OCI-LY1 (cell line): ENCODE measurements at regions not wholly inside any gene's neighbourhood (a gene's known extent, or its start where the extent isn't known, plus 50 kb on each side); places are given as distances from the start of the nearest gene placed in this dataset.

Source experiments
- EZH2 ChIP-seq: fragments of 200-600 bp; sonication (generic), shearing (Covaris generic); IDR thresholded peaks from 2 replicates; pipeline ENCODE4 v1.8.0; 2017; ENCODE audit warnings: borderline replicate concordance, mixed run types, mild to moderate bottlenecking, antibody characterized with exemption, low read length, moderate library complexity, mixed read lengths
- TF ChIP-seq, protein P1 (sequence below): fragments of 200-600 bp; sonication (generic), shearing (Covaris generic); IDR thresholded peaks from 2 replicates; pipeline ENCODE4 v1.5.1; 2017; ENCODE audit warnings: mild to moderate bottlenecking, antibody characterized with exemption, low read length, moderate library complexity, mixed read lengths

DNA sequence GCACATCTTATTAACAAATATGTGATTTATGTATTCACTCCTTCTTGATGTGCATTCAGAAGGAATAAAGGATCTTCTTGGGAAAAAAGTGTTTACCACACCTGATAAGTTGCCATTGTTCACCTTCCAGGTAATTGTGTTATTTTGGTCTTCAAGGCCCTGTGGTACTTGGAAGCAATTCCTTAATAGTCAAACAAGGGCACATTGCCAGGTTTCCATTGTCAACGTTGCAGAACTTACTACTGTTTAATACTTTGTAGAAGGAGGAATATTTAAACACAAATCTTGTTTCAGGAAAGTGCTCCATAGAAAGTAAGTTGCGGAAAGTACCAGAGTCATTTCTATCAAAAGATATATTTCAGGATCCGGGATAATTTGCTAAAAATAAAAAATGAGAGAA, 129.5 kb upstream of the SGK1 start:
- TF ChIP-seq, protein P1, sequence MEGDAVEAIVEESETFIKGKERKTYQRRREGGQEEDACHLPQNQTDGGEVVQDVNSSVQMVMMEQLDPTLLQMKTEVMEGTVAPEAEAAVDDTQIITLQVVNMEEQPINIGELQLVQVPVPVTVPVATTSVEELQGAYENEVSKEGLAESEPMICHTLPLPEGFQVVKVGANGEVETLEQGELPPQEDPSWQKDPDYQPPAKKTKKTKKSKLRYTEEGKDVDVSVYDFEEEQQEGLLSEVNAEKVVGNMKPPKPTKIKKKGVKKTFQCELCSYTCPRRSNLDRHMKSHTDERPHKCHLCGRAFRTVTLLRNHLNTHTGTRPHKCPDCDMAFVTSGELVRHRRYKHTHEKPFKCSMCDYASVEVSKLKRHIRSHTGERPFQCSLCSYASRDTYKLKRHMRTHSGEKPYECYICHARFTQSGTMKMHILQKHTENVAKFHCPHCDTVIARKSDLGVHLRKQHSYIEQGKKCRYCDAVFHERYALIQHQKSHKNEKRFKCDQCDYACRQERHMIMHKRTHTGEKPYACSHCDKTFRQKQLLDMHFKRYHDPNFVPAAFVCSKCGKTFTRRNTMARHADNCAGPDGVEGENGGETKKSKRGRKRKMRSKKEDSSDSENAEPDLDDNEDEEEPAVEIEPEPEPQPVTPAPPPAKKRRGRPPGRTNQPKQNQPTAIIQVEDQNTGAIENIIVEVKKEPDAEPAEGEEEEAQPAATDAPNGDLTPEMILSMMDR: no peak
- TF ChIP-seq EZH2: no peak
